MM.1S (cell line): ENCODE measurements at regions not wholly inside any gene's neighbourhood (a gene's known extent, or its start where the extent isn't known, plus 50 kb on each side); places are given as distances from the start of the nearest gene placed in this dataset.
"Not testable (repeated sequence)": the region's sequence is repeated elsewhere in the genome, so short reads cannot be mapped to it uniquely, and the experiment has no call there.

ENCODE experiments used
- DNase-seq: peaks from one replicate; pipeline ENCODE4 v3.0.0-alpha.2; 2015
- H2AFZ ChIP-seq: fragments of 300-600 bp; sonication (generic); 2 replicates; pipeline ENCODE4 v1.6.0; 2016; ENCODE audit warnings: antibody characterized with exemption, low read length
- H3F3A ChIP-seq: fragments of 300-600 bp; sonication (generic); 2 replicates; pipeline ENCODE4 v1.6.1; 2016; ENCODE audit warnings: mild to moderate bottlenecking, antibody characterized with exemption, low read length, moderate library complexity, mixed read lengths; ENCODE audit not compliant: insufficient read depth
- H3K27ac ChIP-seq: fragments of 300-600 bp; sonication (generic); 2 replicates; pipeline ENCODE4 v1.5.1; 2016; ENCODE audit warnings: mild to moderate bottlenecking, low read length
- H3K27me3 ChIP-seq: fragments of 300-600 bp; sonication (generic); replicated peaks from 2 replicates; pipeline ENCODE4 v1.6.0; 2016; ENCODE audit warnings: low read length; ENCODE audit not compliant: insufficient read depth
- H3K36me3 ChIP-seq: fragments of 300-600 bp; sonication (generic); replicated peaks from 2 replicates; pipeline ENCODE4 v1.6.1; 2016; ENCODE audit warnings: mild to moderate bottlenecking, low read length, mixed read lengths; ENCODE audit not compliant: insufficient read depth
- H3K4me1 ChIP-seq: fragments of 300-600 bp; sonication (generic); 2 replicates; pipeline ENCODE4 v1.6.1; 2016; ENCODE audit warnings: low read length, mixed read lengths
- H3K4me2 ChIP-seq: fragments of 300-600 bp; sonication (generic); 2 replicates; pipeline ENCODE4 v1.6.0; 2016; ENCODE audit warnings: low read depth, low read length
- H3K4me3 ChIP-seq: fragments of 300-600 bp; sonication (generic); 2 replicates; pipeline ENCODE4 v1.5.1; 2016; ENCODE audit warnings: low read length, mixed read lengths
- H3K79me2 ChIP-seq: fragments of 300-600 bp; sonication (generic); 2 replicates; pipeline ENCODE4 v1.6.1; 2016; ENCODE audit warnings: mixed run types, low read length, mixed read lengths
- H3K9ac ChIP-seq: fragments of 300-600 bp; sonication (generic); 2 replicates; pipeline ENCODE4 v1.6.1; 2016; ENCODE audit warnings: low read length, mixed read lengths
- H3K9me2 ChIP-seq: fragments of 300-600 bp; sonication (generic); replicated peaks from 2 replicates; pipeline ENCODE4 v1.6.1; 2016; ENCODE audit warnings: mild to moderate bottlenecking, low read length, mixed read lengths; ENCODE audit not compliant: insufficient read depth
- H3K9me3 ChIP-seq: fragments of 300-600 bp; sonication (generic); replicated peaks from 2 replicates; pipeline ENCODE4 v1.6.1; 2016; ENCODE audit warnings: mild to moderate bottlenecking, low read length, mixed read lengths; ENCODE audit not compliant: insufficient read depth
- H4K20me1 ChIP-seq: fragments of 300-600 bp; sonication (generic); 2 replicates; pipeline ENCODE4 v1.6.1; 2016; ENCODE audit warnings: mild to moderate bottlenecking, low read length, moderate library complexity, mixed read lengths; ENCODE audit not compliant: insufficient read depth
- TF ChIP-seq, protein P1 (sequence below): fragments of 300-600 bp; sonication (generic); IDR thresholded peaks from 2 replicates; pipeline ENCODE4 v1.5.1; 2016; ENCODE audit warnings: antibody characterized with exemption, low read length, mixed read lengths

DNA sequence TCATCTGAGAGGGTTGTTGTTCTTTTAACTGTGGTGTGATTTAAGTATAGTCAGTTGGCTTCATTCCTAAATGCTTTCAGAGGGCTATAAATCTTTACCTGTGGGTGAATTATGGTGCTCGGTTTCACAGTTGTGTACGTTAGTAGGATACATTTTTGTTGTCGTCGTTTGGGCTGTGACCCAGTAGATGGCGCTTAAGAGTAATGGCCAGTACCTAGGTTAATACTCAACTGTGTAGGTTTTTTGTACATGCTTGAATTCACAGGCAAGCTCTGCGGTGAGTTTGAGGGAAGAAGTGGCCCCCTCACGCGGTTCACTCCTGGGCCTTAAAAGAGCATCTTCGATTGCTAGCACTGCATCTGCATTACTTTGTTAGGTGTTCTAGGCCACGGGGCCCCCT is 571.7 kb upstream of the TGIF2LX start:
- not testable (repeated sequence) for H3K36me3 ChIP-seq, H2AFZ ChIP-seq, H3K27me3 ChIP-seq, H3K4me1 ChIP-seq, H3K9me2 ChIP-seq, H3K4me3 ChIP-seq, H4K20me1 ChIP-seq, H3K9ac ChIP-seq, H3K27ac ChIP-seq, H3K4me2 ChIP-seq, H3F3A ChIP-seq, H3K79me2 ChIP-seq, H3K9me3 ChIP-seq
- TF ChIP-seq, protein P1, sequence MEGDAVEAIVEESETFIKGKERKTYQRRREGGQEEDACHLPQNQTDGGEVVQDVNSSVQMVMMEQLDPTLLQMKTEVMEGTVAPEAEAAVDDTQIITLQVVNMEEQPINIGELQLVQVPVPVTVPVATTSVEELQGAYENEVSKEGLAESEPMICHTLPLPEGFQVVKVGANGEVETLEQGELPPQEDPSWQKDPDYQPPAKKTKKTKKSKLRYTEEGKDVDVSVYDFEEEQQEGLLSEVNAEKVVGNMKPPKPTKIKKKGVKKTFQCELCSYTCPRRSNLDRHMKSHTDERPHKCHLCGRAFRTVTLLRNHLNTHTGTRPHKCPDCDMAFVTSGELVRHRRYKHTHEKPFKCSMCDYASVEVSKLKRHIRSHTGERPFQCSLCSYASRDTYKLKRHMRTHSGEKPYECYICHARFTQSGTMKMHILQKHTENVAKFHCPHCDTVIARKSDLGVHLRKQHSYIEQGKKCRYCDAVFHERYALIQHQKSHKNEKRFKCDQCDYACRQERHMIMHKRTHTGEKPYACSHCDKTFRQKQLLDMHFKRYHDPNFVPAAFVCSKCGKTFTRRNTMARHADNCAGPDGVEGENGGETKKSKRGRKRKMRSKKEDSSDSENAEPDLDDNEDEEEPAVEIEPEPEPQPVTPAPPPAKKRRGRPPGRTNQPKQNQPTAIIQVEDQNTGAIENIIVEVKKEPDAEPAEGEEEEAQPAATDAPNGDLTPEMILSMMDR: peak; percentile 24
- DNase-seq: peak; percentile 27

DNA sequence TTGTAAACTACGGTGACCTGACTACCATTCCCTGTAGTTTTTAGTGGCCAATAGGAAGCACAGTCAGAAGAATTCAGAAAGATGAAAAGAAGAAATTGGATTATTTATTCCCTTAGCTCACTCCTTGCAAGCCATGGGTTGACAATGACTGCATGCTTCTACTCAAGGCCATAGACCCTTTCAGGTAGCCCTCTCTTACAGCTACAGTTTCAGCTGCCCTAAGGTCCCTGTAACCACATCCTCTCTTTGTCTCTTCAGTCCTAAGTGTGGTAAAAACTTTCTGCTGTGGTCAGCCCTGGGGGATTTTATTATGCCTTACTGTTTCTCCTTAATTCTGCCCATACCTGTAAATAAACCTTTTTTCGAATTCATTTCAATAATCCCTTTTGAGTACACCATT is 551.8 kb upstream of the TGIF2LX start:
- H3K4me2 ChIP-seq, H3K4me1 ChIP-seq, H3K9me3 ChIP-seq, H3K9me2 ChIP-seq, H3K4me3 ChIP-seq, H3K27ac ChIP-seq, H4K20me1 ChIP-seq, H3F3A ChIP-seq, H3K36me3 ChIP-seq, H3K79me2 ChIP-seq, H2AFZ ChIP-seq, H3K27me3 ChIP-seq, H3K9ac ChIP-seq: not testable (repeated sequence)
- DNase-seq: peak; percentile 8

DNA sequence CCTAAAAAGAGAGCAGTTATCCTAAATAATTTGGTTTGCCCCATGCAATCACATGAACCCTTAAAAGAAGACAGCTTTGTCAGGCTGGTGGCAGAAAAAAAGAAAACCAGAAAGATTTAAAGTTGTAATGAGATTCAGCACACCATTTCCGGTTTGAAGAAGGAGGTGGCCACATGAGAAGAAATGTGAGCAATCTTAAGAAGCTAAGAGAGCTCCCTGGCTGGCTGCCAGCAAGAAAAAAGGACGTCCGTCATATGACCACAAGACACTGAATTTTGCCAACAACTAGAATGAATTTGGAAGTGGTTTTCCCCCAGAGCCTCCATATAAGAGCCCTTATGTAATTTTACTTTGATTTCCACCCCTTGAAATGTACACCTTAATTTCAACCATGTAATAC is 528.7 kb upstream of the TGIF2LX start:
- not testable (repeated sequence) for H2AFZ ChIP-seq, H3K27ac ChIP-seq, H3K9ac ChIP-seq, H3K9me3 ChIP-seq, H4K20me1 ChIP-seq, H3K4me3 ChIP-seq, H3K27me3 ChIP-seq, H3K79me2 ChIP-seq, H3F3A ChIP-seq, H3K36me3 ChIP-seq, H3K4me1 ChIP-seq, H3K4me2 ChIP-seq, H3K9me2 ChIP-seq
- peak; percentile 87 for DNase-seq

DNA sequence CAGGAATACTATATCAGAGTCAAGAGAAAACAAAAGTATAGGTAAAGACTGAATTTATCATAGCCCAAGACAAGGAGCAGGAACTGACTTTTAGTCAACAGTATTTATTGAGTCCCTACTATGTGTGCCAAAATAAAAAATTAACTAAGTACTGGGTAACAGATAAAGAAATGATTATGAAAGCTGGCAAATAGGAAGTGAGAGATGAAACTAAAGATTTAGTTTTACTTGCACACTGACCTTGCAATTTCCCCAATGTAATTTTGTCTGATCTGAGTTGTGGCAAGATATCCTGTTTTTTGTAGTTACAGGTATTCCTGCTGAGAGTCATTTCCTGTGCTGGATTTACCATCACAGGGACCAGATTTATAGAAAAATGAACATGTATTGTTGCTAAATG is 518.9 kb upstream of the TGIF2LX start:
- H3F3A ChIP-seq, H3K4me1 ChIP-seq, H3K9me3 ChIP-seq, H3K9me2 ChIP-seq, H3K9ac ChIP-seq, H3K79me2 ChIP-seq, H3K36me3 ChIP-seq, H2AFZ ChIP-seq, H3K4me2 ChIP-seq, H4K20me1 ChIP-seq, H3K27ac ChIP-seq, H3K4me3 ChIP-seq, H3K27me3 ChIP-seq, DNase-seq: not testable (repeated sequence)

DNA sequence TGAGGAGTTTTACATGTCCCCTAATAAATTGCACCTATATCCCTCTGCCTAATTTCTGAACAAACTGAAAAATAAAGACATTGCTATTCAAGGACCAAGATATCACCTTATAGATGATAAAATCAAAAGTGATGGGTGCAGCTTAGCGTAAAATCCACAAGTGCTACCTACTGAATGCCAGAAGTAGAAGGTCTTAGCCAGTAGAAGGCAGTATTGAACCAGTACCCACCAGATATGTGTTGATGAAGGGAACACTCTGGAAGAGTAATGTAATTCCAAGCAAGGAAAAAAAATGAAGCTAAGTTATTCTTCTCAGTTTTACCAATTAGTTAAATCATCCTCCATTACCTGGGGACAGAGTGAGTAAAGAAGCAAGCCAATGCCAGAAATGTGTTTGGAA is 516.6 kb upstream of the TGIF2LX start:
- not testable (repeated sequence) for H3F3A ChIP-seq, H3K79me2 ChIP-seq, H3K36me3 ChIP-seq, H3K27me3 ChIP-seq, H3K27ac ChIP-seq, H2AFZ ChIP-seq, H4K20me1 ChIP-seq, DNase-seq, H3K4me2 ChIP-seq, H3K9me3 ChIP-seq, H3K9me2 ChIP-seq, H3K9ac ChIP-seq, H3K4me3 ChIP-seq, H3K4me1 ChIP-seq

DNA sequence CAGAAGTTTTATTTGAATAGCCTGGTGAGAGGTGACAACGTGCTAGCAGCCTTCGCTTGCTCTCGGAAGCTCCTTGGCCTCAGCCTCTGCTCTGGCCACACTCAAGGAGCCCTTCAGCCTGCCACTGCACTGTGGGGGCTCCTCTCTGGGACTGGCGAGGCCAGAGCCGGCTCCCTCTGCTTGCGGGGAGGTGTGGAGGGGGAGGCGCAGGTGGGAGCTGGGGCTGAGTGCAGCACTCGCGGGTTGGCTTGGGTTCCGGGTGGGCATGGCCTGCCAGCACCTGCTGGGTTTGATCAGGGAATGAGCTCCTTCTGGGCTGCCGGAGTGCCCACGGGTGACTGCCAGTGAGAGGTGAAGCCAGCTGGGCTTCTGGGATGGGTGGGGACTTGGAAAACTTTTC is 504.8 kb upstream of the TGIF2LX start:
- not testable (repeated sequence) for H3K4me3 ChIP-seq, H3K9ac ChIP-seq, H3K79me2 ChIP-seq, H3K4me1 ChIP-seq, H3K9me3 ChIP-seq, H3F3A ChIP-seq, H3K36me3 ChIP-seq, H3K9me2 ChIP-seq, H3K27me3 ChIP-seq, DNase-seq, H2AFZ ChIP-seq, H3K4me2 ChIP-seq, H3K27ac ChIP-seq, H4K20me1 ChIP-seq

DNA sequence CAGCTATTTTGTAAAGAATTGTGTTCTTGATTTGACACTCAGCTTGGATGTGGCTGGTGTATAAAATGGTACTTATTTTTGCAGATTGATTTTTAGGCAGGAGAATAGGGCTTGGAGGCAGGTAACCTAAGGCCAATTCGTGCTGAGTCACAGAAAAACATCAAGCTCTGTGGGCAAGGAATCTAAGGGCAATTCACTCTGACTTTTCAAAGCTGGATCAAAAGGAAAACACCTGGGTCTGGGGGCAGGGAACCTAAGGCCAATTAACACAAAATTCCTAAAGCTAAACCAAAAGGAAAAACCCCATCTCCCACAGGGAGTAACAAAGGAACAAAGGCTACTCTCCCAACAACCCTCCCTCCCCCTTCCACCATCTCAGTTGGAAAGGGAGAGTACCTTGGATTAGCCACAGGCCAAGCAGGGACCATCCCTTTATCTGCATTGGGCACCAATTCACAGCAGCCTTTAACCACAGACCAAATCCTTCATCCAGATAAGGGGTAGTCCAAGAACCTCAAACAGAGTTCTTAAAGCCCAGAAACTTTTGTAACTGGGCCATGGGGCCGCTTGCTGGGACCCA is 489.0 kb upstream of the TGIF2LX start:
- H3K9ac ChIP-seq, H3K9me2 ChIP-seq, H3K9me3 ChIP-seq, H3K4me2 ChIP-seq, H3K4me1 ChIP-seq, H4K20me1 ChIP-seq, H2AFZ ChIP-seq, H3K27me3 ChIP-seq, H3F3A ChIP-seq, H3K4me3 ChIP-seq, H3K79me2 ChIP-seq, DNase-seq, H3K27ac ChIP-seq, H3K36me3 ChIP-seq: not testable (repeated sequence)
